NB4 (cell line): ENCODE measurements at regions not wholly inside any gene's neighbourhood (a gene's known extent, or its start where the extent isn't known, plus 50 kb on each side); places are given as distances from the start of the nearest gene placed in this dataset.

Experiments
- CTCF ChIP-seq: IDR thresholded peaks from one replicate; pipeline ENCODE4 v1.5.1; 2012; ENCODE audit warnings: low read depth, low read length
- MYC ChIP-seq: IDR thresholded peaks from 2 replicates; pipeline ENCODE4 v1.6.1; 2011; ENCODE audit warnings: low read depth, low read length
- POLR2A ChIP-seq: IDR thresholded peaks from 2 replicates; pipeline ENCODE4 v1.6.1; 2011; ENCODE audit warnings: mild to moderate bottlenecking; ENCODE audit not compliant: insufficient read length; ENCODE audit errors: extremely low read depth
- TF ChIP-seq, protein P1 (sequence below): IDR thresholded peaks from 2 replicates; pipeline ENCODE4 v1.6.1; 2011; ENCODE audit warnings: low read depth, low read length

GRCh38 chr10:123484722-123485121, 181.4 kb upstream of the GPR26 start:
- TF ChIP-seq POLR2A (no peak), CTCF (no peak), MYC (no peak)
- TF ChIP-seq, protein P1, sequence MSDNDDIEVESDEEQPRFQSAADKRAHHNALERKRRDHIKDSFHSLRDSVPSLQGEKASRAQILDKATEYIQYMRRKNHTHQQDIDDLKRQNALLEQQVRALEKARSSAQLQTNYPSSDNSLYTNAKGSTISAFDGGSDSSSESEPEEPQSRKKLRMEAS: no peak
